Mucosa of descending colon (tissue), 3 donors: ENCODE measurements at regions not wholly inside any gene's neighbourhood (a gene's known extent, or its start where the extent isn't known, plus 50 kb on each side); places are given as distances from the start of the nearest gene placed in this dataset.

Experiments used
- ATAC-seq: fragments of 200-7000 bp; cut with Tn5 transposase; one replicate; pipeline ENCODE4 v1.9.1; 2020; ENCODE audit warnings: mild to moderate bottlenecking, moderate library complexity
- DNase-seq, 3 donors: peaks; one replicate each; pipeline ENCODE4 v3.0.0-alpha.2; 2020
- H3K36me3 ChIP-seq: fragments of 200-600 bp; one replicate; pipeline ENCODE4 v1.8.0; 2021; ENCODE audit warnings: low read depth, mild to moderate bottlenecking
- H3K4me1 ChIP-seq: fragments of 200-600 bp; one replicate; pipeline ENCODE4 v1.8.0; 2021; ENCODE audit warnings: low read depth, mild to moderate bottlenecking
- H3K4me3 ChIP-seq: fragments of 200-600 bp; one replicate; pipeline ENCODE4 v1.8.0; 2021; ENCODE audit warnings: mild to moderate bottlenecking
- H3K9me3 ChIP-seq: fragments of 200-600 bp; one replicate; pipeline ENCODE4 v1.8.0; 2021; ENCODE audit warnings: mild to moderate bottlenecking
- CTCF ChIP-seq: fragments of 200-600 bp; IDR thresholded peaks from one replicate; pipeline ENCODE4 v1.8.0; 2022; ENCODE audit warnings: antibody characterized with exemption, mild to moderate bottlenecking
- intact Hi-C, 2 donors: fragments of 100-400 bp; cut with DNase I in 1 of 2; cut with micrococcal nuclease in 1 of 2; formaldehyde crosslinking; loops; one replicate each; pipeline versions ENCODE4 v1.11.0 to v1.11.1; 2022; cut with DNase I, micrococcal nuclease
- donor health status: DM: no; HTN: no; CAD: no; lungs with moderate emphysema.
- donor health status: DM: no; HTN: no; CAD: no.
- donor health status: DM: no; HTN: yes; CAD: no.

GRCh38 chr19:30226464-30227011 lies 145.6 kb upstream of the ZNF536 start:
- Histone ChIP-seq H3K9me3 (no peaks in the 10 kb centered on the region), H3K4me1 (peaks cover 13% of the 10 kb centered on the region), H3K4me3 (no peak overlapping the region), H3K36me3 (no peaks in the 10 kb centered on the region)
- DNase-seq (peak in 2 of 3 donors; percentile 19 to 34), ATAC-seq (no peak)
- TF ChIP-seq CTCF = no peak
- intact Hi-C loops = no loop called here

GRCh38 chr19:30227012-30227621 lies 145.1 kb upstream of the ZNF536 start:
- Histone ChIP-seq H3K4me1 (peaks cover 13% of the 10 kb centered on the region), H3K9me3 (no peaks in the 10 kb centered on the region), H3K4me3 (no peak overlapping the region), H3K36me3 (no peaks in the 10 kb centered on the region)
- intact Hi-C loops = no loop called here
- ATAC-seq (no peak), DNase-seq (peak in 1 of 3 donors; percentile 9)
- no peak for TF ChIP-seq CTCF

GRCh38 chr19:30227661-30228112 lies 144.5 kb upstream of the ZNF536 start:
- intact Hi-C loops = no loop called here

GRCh38 chr19:30228113-30228834 lies 143.9 kb upstream of the ZNF536 start:
- no peaks in the 10 kb centered on the region for H3K9me3 ChIP-seq
- no peak for TF ChIP-seq CTCF
- no peaks in the 10 kb centered on the region for H3K36me3 ChIP-seq
- DNase-seq (peak in 2 of 3 donors; percentile 8 to 28), ATAC-seq (no peak)
- no peak overlapping the region for H3K4me3 ChIP-seq
- H3K4me1 ChIP-seq = peaks cover 13% of the 10 kb centered on the region
- intact Hi-C loops = no loop called here

More at GRCh38 chr19:30227661-30228112, 144.5 kb upstream of the ZNF536 start:
- ATAC-seq = peak; percentile 79
- DNase-seq = peak in 2 of 3 donors; percentile 65 to 75
- Histone ChIP-seq H3K9me3 (no peaks in the 10 kb centered on the region), H3K36me3 (no peaks in the 10 kb centered on the region), H3K4me1 (peaks cover 13% of the 10 kb centered on the region), H3K4me3 (no peak overlapping the region)
- peak; percentile 26 for TF ChIP-seq CTCF

GRCh38 chr19:30228835-30229524 lies 143.2 kb upstream of the ZNF536 start:
- intact Hi-C loops = no loop called here
- Histone ChIP-seq H3K36me3 (no peaks in the 10 kb centered on the region), H3K4me3 (no peak overlapping the region), H3K4me1 (peaks cover 13% of the 10 kb centered on the region), H3K9me3 (no peaks in the 10 kb centered on the region)
- ATAC-seq = no peak
- TF ChIP-seq CTCF = no peak
- no peak for DNase-seq
